SIG-M5 treated with dmso at 0.1 percent for 504 hours (cell line): ENCODE measurements at regions not wholly inside any gene's neighbourhood (a gene's known extent, or its start where the extent isn't known, plus 50 kb on each side); places are given as distances from the start of the nearest gene placed in this dataset.

ENCODE experiments used
- DNase-seq: peaks from one replicate; lab custom pipeline; 2025; ENCODE audit not compliant: unreplicated experiment; lab: John Stamatoyannopoulos, UW

DNA sequence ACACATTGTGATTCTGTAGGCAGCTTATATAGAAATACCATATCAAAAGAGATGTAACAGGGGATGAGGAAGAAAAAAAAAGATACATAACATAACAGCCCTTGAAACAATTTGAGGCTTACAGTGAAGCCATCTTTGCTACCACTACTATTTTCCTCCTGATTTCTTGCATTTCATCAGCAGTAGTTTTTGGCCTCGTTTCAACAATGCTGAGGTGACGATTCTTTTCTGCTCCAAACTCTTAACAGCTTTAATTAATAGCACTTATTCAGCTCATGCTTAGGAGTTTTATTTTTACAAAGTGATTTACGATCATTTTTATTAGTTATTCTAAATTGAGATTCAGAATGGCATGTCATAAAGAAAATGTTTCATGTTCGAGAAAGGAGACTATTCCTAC lies 163.2 kb downstream of the DCK start:
- no peak for DNase-seq

DNA sequence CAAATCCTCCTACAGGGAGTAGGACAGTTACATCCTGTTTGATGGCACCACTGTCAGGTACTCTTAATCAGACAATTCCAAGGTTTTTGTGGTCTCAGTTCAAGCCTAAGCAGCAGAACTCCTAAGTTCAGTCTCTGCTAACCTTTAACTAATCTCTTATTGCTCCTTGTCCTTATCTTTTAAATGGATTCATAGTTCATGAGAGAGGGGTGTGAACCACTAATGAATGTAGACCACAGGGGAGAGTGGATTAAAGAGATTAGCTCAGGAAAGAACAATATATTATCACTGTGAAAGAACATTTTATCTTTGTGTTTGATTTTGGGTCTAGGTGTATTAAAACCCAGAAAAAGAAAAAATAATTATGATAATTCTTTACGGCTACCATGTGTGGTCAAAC lies 168.9 kb downstream of the DCK start:
- no peak for DNase-seq

DNA sequence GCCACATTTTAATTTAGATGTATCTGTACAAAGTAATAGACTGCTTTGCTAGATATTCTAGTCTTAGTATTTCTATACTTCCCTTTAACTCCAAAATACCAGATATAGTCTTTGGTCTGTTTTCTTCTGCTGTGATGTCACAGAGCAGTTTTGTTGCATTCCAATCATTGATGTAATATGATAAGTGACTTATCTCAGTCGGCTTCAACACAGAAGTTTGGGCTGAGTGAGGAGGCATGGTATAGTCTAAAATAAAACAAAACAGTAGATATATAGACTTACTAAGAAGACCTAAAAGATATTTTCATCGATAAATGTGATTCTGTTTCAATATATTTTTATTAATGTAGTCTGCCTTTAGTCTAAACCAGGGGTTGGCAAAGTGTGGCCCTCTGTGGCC lies 169.9 kb downstream of the DCK start:
- DNase-seq: no peak

DNA sequence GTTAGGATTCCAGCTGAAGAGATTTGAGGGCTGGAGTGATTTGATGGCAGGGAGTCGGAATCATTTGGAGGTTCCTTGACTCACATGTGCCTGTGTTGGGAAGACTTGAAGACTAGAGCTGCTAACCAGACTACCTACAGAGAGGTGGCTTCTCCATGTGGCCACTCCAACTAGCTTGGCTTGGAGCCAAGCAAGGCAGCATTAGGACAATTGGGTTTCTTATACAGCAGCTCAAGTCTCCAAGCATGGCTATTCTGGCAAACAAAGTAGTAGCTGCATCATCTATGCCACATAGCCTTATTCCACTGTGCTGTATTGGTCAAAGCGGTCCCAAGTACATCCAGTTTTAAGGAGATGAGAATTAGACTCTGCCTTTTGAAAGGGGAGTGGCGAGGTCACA lies 171.7 kb upstream of the SLC4A4 start:
- no peak for DNase-seq

DNA sequence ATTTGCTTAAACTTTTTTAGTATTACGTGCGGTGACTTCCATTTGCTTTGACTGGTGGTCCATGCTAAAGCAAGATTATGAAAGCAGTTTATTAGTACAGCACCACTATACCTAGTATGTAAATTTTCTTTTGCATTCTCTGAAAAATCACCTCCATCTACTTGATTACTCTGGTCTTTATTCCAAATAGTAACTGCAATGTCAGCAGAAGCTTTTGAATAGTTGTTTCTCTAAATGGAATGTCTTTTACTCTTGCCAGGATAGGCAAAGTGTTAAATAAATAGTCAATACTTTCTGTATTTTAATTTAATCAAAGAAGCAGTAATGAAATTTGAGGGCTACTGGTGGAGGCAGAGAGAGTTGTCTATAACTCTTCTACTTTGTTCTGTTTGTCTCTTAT lies 167.2 kb upstream of the SLC4A4 start:
- no peak for DNase-seq

DNA sequence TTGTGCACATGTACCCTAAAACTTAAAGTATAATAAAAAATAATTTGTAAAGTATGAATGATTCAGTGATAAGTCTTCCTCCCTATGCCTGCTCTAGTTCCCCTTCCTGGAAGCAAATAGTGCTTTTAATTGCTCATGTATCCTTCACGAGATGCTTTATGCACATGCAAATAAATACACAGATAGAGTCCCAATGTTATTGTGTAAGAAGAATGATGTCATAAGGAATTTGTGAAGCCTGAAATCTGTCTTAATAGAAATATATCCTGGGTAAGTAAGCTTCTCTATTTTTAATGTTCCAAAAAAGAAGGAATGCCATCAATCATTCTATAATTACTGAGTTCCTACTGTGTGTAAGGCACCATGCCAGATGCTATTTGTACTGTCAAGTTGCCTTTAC lies 157.5 kb upstream of the SLC4A4 start:
- no peak for DNase-seq

DNA sequence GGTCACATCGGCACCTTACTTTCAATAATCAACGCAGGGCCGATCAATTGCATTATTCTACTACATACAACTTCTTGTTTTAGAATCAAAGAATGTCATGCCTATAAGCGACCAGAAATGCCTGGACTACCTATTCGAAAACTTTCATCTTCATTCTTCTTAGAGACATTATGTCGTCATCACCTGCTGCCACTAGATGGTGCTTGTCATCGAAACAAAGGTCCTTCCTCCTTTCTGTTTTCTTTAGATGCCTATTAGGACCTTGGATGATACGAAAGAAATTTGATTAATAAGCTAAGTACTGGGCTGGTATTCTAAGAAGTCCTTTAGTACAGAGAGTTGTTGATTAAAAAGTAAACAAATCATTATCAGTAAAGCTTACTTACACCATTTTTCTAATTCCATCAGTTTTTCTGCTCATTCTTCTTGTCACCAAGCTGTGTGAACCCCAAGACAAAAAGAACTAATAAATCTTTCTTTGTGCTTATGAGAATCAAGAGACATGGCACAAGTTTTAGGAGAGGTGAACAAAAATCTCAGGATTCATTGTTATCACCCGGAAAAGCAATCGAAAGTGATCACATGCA lies 154.5 kb upstream of the SLC4A4 start:
- peak; percentile 71 for DNase-seq

DNA sequence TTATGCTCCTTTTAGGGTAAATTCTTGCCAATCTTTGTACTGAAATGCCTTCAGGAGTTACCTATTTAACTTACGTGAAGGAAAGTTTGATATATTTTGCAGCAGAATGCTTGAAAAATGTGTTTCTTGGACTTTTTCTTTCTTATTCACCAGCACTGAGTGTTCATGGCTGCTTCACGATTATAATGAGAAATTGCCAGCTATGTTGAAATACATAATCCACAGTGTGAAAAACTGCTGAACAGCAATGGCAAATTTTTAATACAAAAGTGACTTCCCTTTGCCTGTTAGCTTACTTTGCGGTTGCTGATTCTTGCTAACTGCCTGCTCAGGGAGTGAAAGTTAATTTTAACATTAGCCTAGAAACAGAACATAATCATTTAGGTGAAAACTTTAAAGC lies 153.8 kb upstream of the SLC4A4 start:
- DNase-seq: no peak

DNA sequence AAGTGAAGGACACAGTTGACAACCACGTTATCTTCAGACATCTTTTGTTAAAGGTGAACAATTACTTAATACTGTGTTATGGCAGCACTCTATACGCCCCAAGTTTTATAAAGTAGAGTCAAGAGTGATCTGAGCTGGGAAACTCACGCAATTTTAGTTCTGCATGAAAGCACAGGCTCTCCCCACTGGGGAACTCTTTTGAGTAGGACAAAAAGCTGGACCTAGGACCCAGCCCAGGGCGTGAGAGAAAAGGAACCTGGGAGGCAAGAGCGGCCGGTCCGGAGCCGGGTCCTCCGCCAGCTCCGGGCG lies 152.6 kb upstream of the SLC4A4 start:
- no peak for DNase-seq

DNA sequence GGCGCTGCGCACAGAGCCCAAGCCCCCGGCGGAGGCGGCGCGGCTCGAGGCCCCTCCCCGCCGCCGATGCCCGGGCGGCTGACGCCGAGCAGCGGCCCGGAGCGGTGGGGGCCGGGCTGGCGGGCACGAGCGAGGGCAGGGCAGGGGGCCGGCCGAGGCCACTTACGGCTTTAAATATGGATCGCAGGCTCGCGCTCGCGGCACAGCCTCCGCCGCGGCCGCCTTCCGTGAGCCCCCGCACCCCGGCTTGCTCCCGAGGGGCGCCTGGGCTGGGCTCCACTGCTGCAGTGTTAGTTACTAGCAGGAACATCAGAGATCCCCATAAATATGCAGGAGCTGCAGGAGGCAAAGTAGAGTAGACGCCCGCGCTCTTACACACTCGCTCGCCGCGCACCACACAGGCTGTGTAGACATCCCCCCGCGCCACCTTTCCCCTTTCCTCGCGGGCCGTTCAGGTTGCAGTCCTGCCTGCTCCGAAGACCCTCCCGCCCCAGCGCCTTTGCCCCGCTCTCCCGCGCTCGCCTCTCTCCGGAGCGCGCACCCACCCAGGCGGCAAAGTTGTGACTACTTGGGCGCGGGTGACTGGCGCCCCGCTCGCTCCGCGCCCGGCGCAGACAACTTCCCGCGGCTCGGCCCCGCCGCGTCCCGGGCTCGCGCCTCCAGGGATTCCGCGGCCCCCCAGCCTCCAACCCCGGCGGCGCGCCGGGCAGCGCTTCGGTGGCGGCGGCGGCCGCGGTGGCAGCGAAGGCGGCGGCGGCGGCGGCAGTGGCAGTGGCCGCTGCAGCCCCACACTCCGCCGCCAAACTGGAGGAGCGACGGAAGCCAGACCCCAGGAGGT lies 152.0 kb upstream of the SLC4A4 start:
- no peak for DNase-seq

DNA sequence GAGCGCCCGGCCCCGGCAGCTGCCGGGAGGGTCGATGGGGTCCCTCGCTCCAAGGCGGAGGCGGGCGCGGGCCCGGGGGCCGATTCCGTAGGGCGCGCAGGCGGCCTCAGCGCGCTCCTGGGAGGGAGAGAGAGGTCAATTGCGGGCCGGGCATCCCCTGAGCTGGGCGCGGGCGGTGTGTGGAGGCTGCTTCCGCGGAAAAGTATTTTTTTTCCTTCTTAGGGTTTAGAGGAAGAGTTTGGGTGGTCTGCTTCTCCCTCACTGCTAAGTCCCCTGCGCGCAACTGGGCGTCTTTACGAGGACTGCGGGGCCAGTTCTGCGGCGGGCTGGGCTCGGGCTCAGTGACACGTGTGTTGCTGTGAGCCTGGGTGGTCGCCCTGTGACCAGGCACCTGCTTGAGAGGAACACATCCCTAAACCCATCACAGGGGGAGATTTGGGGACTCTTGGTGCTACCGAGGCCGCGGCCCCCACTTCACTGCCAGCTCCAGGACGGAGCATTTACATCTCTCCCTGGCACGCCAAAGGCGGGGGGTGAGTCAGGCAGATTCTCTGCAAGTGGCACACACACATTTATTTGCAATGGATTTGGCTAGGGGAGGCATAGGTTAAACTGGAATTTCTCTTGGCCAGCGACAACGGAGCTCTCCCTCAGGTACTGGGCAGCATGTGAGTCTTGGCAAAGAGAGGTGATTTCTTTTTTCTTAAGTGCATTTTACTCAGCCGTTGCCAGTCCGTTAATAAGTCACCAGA lies 151.2 kb upstream of the SLC4A4 start:
- DNase-seq: no peak

DNA sequence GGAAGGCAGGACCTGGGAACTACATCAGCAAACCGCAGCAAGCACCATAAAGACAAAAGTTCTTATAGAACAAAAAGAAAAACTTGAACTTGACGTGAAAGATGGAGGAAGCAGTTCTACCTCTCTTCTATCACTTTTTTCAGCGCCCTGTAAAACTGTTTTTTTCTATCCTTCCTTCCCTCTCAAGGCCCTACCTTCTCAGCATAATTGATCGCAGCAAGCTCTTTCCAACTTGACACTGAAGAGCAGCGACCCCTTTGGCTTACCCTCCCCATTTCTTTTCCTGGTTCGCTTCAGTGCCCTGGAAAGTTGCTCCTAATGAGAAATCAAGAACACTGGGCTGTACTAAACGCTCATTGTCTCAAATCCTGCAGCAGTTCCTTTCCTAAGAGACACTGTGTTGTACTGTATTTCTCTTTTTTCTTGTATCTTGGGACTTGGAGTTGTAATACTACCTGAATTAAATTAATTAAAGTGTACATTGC lies 150.6 kb upstream of the SLC4A4 start:
- DNase-seq: no peak

DNA sequence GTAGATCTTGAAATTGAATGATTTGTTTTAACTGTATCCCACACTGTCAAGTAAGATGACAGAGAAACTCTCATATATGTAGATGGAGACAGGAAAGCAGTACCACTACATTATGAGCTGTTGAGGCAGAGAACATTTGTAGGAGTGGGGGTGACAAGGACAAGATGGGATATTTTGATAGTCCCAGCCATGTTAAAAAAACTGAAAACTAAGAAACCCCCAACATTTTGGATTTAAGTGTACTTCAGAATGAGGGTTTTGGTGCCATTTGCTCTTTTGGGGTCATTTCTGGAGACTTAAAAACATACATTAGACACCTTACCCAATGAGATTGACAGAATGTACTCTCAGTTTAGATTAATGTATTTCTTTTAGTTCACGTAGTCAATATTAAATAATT lies 149.9 kb upstream of the SLC4A4 start:
- no peak for DNase-seq

DNA sequence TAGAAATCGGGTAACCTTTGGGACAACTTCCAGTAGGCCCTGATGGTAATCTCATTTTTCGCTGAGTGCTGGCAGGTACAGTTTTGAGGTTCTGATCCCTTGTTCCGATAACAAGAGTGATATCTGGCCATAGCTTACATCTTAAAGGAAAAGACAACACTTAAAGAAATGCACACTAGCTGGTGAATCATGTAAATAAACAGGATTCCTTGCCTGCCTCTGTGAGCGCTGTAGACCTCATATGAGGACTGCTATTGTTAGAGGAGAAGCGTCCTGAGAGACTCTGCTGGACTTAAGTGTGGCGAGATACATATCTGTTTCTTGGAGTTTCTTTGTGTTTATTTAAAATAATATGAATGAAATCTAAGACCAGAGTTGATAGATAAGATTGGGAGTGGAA lies 149.3 kb upstream of the SLC4A4 start:
- DNase-seq: no peak

DNA sequence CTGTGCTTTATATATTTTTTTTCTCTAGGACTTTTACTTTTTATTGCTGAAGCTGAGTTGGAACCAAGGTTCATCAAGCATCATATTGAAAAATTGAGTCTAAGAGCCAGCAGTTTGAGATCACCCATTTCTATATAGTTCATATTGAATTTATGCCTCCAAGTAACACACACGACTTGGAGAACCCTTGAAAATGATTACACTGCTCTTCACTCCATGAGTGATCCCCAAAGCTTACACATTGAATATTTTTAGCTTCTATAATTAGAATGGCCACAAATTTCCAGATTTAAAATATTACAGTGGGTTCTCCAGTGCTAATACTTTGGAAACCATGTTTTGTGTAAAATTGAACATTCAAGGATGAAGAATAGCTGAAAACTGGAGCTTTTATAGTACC lies 144.4 kb upstream of the SLC4A4 start:
- no peak for DNase-seq

DNA sequence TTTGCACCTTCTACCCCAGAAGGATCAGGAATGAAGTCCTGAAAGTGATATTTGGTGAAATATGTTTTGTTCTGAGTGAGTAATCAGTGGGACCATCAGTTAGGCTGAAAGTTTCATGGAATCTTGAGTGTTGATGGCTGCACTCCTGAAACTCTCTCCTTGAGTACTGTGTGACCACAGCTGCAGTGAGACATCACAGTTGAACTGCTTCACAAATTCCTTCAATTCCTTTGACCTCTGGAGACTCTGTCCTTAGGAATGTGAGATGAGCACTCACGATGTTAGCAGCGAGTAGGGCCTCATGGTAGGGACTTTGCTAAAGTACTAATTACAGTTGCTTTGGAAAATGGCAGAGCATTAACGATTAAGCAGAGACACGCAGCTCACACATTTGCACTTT lies 142.9 kb upstream of the SLC4A4 start:
- DNase-seq: no peak

DNA sequence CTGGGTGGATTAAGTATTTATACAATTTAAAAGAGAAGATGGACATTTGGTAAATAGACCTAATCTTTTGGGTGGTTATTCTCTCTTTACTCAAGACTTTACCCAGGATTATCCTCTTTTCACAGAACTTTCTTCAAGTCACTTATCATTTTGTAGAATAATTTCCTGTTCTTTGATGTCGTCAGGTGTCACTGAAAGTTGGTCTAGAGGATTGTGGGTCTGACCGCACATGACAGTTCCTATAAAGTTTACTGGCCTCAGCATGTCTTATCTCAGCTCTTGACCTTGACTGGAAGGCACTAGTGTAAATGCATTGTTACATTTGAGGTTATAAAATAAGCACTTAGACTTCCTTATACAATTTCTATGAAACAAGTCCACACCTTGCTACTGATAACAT lies 139.9 kb upstream of the SLC4A4 start:
- DNase-seq: no peak

DNA sequence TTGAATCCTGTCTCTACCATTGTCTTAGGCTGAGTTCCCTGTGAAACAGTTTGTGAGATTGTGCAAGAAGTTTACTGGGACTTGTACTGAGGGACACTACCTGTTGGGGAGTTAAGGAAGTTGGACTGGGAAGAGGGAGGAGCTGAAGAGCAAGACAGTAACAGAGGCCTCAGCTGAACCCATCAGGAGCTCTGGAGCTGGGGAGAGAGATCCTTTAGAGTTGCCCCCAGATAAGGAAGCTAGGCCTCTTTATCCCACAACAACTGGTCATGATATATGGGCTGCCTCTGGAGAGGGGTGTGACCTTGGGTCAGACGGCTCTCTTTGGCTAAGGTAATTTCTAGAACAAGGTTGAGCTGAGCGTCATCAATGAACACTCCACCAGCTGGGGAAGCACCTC lies 137.8 kb upstream of the SLC4A4 start:
- no peak for DNase-seq

DNA sequence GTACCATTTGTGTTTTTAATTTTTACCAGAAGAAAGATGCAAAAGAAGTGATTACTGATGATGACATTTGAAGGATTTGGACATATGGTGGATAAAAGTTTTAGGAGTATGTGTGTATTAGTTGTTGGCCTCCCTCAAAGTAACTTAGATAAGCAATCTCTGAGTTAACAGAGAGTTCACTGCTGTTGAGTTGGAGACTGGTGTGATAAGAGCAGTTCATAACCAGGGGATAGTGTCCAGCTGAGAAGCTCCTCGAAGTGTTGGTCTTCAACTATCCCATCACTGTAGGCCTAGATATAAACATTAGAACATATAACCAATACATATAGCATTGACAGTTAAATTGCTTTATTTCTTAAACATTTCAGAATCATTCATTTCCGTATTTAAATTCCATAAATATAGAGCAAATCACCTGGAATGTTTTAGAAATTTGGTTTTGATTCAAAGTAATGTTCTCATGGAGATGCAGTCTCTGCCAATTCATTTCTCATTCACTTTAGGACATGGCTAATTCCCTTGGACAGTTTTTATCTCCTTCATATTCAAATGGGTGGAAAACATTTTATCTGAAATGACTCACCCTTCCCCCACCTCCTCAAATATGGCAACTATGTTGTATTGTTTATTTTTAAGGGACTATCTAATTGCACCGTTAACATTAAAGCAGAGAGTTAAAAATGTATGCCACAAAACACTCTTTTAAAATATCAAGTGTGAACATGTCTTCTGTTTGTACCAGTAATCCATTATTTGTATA lies 136.8 kb upstream of the SLC4A4 start:
- DNase-seq: no peak

DNA sequence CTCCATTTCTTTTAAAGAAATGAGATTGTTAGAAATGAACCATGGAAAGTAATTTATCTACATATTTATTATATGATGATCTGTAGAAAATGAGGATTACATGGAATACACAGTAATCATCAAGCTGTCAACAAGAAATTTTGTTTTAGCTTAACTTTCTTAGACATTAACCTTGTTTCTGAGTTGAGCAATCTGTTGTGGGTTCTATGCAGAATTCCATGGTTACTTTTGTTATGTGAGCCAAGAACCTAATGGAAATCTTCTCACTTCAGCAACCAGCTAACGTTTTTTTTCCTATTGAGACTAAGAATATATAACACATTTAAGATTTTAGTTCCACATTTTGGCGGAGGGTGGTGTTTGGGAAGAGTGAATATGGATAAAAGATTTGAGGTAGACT lies 136.1 kb upstream of the SLC4A4 start:
- no peak for DNase-seq

DNA sequence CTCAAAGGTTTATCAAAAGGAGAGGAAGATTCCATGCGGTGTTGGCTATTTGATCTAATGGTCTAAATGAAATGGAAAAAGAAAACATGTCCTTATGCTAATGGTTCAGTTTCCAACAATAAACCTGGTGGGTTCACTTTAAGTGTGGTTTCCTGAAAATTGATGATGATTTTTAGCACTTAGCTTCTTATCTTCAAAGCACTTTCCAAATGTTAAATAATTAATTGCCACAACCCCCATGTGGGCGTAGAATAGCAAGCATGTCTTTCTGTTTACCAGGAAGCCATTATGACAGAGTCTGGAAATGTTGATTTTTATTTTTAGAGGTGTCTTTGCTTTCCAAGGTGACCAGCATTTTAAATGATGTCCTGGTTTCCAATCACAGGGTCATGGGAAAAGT lies 134.8 kb upstream of the SLC4A4 start:
- no peak for DNase-seq

DNA sequence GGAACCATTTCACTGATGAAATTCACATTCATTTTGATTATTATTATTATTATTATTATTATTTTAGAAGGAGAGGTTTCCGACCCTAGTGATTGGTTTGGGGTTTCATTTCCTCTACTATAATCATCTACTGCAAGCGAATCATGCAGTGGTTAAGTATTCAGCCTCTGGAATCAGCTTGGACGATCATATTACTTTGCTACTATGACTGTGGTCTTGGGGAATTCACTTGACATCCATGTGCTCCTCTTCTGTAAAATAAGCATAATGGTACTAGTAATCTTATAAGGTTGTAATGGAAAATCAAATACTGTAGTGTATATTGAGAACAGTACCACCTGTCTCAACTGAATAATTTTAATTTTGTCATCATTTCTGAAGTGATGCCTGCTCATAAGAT lies 132.1 kb upstream of the SLC4A4 start:
- no peak for DNase-seq
